Calu3 (cell line): ENCODE measurements at regions not wholly inside any gene's neighbourhood (a gene's known extent, or its start where the extent isn't known, plus 50 kb on each side); places are given as distances from the start of the nearest gene placed in this dataset.

Source experiments
- BruUV-seq: library from RNA; stranded (reverse); fragments of 400-500 nt; replicated peaks from 2 replicates; lab custom pipeline; 2021; lab: Mats Ljungman, UMichigan
- CTCF ChIA-PET: fragments of 300-600 bp; sonication (Branson Sonifier 250); formaldehyde crosslinking; loops from one replicate; lab custom pipeline; 2022; ENCODE audit warnings: antibody characterized with exemption; lab: Charles Lee
- DNase-seq: peaks from one replicate; pipeline ENCODE4 v3.0.0; 2022
- H3K27ac Mint-ChIP-seq: one replicate; pipeline ENCODE4 v1.8.0; 2022; ENCODE audit warnings: mixed read lengths; ENCODE audit not compliant: unreplicated experiment
- H3K27me3 Mint-ChIP-seq: one replicate; pipeline ENCODE4 v1.8.0; 2022; ENCODE audit warnings: mixed read lengths; ENCODE audit not compliant: unreplicated experiment
- H3K36me3 Mint-ChIP-seq: one replicate; pipeline ENCODE4 v1.8.0; 2022; ENCODE audit warnings: mild to moderate bottlenecking, moderate library complexity, mixed read lengths; ENCODE audit not compliant: insufficient read depth, unreplicated experiment
- H3K4me1 Mint-ChIP-seq: one replicate; pipeline ENCODE4 v1.8.0; 2022; ENCODE audit warnings: mild to moderate bottlenecking, low read depth, mixed read lengths; ENCODE audit not compliant: unreplicated experiment
- H3K4me3 Mint-ChIP-seq: one replicate; pipeline ENCODE4 v1.8.0; 2022; ENCODE audit warnings: mild to moderate bottlenecking, low read depth, moderate library complexity, mixed read lengths; ENCODE audit not compliant: unreplicated experiment
- H3K9me3 Mint-ChIP-seq: one replicate; pipeline ENCODE4 v1.8.0; 2022; ENCODE audit warnings: low read depth, mixed read lengths; ENCODE audit not compliant: unreplicated experiment
- intact Hi-C: fragments of 100-400 bp; cut with micrococcal nuclease; formaldehyde crosslinking; loops from one replicate; pipeline ENCODE4 v1.10.0; 2022; ENCODE audit not compliant: unreplicated experiment
- TF ChIP-seq, protein P1 (sequence below): fragments of 200-600 bp; IDR thresholded peaks from one replicate; pipeline ENCODE4 v1.8.0; 2022; ENCODE audit warnings: antibody characterized with exemption; ENCODE audit not compliant: unreplicated experiment

DNA sequence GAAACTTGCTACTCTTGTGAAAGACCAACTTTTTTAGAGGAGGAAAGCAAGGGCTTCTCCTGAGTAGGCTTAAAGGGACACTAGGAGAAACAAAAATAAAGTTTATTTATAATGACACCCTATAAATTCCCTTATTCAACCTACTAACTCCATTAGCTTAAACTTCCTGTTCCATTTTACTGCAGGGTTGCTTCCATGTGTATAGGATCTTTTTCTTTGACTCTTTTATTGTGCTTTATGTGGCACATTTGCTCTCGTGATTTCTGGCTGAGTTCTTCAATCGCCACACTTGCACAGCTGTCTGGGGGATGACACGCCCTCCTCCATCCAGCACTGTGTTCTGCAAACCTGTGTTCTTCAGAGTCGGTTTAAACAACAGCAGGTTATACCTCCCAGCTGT lies 225.7 kb upstream of the NPVF start:
- DNase-seq = no peak
- TF ChIP-seq, protein P1, sequence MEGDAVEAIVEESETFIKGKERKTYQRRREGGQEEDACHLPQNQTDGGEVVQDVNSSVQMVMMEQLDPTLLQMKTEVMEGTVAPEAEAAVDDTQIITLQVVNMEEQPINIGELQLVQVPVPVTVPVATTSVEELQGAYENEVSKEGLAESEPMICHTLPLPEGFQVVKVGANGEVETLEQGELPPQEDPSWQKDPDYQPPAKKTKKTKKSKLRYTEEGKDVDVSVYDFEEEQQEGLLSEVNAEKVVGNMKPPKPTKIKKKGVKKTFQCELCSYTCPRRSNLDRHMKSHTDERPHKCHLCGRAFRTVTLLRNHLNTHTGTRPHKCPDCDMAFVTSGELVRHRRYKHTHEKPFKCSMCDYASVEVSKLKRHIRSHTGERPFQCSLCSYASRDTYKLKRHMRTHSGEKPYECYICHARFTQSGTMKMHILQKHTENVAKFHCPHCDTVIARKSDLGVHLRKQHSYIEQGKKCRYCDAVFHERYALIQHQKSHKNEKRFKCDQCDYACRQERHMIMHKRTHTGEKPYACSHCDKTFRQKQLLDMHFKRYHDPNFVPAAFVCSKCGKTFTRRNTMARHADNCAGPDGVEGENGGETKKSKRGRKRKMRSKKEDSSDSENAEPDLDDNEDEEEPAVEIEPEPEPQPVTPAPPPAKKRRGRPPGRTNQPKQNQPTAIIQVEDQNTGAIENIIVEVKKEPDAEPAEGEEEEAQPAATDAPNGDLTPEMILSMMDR = no peak
- Mint-ChIP-seq H3K36me3 (no peaks in the 10 kb centered on the region), H3K27me3 (peaks cover 63% of the 10 kb centered on the region), H3K4me1 (peaks cover 8% of the 10 kb centered on the region), H3K9me3 (no peaks in the 10 kb centered on the region), H3K27ac (no peak overlapping the region), H3K4me3 (no peak overlapping the region)
- intact Hi-C loops = no loop called here
- no TSS peak for BruUV-seq
- CTCF ChIA-PET = interaction anchor here (0.7 to 1.3 kb wide), 2 partner anchors 10 to 395 kb away, joined by 3 to 4 read pairs; no protein-coding TSS in a partner anchor

DNA sequence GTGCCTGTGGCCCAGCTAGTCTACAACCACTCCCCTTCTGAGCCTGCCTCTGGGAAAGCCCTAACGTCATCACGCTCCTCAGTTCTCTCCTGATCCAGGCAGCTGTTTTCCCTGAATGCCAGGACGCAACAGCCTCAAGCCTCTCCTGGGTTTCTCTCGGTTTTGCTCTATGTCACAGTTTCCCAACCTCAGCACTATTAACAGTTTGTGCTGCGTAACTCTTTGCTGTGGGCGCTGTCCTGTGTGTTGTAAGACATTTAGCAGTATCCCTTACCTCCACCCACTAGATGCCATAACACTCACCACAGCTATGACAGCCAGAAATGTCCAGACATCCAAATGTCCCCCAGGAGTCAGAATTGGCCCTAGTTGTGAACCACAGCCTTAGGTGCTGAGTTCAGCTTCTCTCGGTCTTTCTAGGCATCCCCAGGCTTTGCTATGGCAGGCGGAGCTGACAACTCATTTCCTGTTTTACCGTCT lies 226.3 kb upstream of the NPVF start:
- Mint-ChIP-seq H3K36me3 (no peaks in the 10 kb centered on the region), H3K4me3 (no peak overlapping the region), H3K4me1 (peaks cover 8% of the 10 kb centered on the region), H3K27me3 (peaks cover 69% of the 10 kb centered on the region), H3K27ac (no peak overlapping the region), H3K9me3 (no peaks in the 10 kb centered on the region)
- BruUV-seq = no TSS peak
- TF ChIP-seq, protein P1 = no peak
- CTCF ChIA-PET = interaction anchor here (0.7 to 1.3 kb wide), 2 partner anchors 9 to 394 kb away, joined by 3 to 4 read pairs; no protein-coding TSS in a partner anchor
- no peak for DNase-seq
- intact Hi-C loops = no loop called here

DNA sequence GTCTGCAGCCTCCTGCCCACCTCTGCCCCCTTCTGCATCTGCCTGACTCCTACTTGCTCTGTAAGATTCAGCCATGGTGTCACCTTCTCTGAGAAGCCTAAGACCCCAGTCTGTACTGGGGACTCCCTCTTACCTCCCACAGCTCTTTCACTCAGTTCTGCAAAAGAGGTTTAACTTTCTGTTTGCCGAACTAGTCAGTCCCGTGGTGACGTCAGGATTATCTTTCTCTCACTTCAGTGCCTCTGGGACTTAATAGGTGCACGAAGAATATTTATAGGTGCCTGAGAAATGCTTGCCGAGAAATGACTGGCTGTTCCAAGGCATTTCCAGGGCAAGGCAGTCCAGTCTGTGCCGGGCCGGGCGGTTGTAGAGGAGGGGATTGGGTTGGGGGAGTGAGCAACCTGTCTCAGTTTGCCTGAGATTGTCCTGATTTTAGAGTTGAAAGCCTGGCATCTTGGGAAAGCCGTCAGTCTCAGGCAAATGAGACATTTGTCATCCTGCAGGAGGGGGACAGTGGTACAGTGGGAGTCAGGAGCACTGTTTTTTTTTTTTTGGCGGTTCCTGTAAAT lies 227.5 kb upstream of the NPVF start:
- DNase-seq = no peak
- Mint-ChIP-seq H3K27ac (no peak overlapping the region), H3K4me3 (no peak overlapping the region), H3K4me1 (peaks cover 8% of the 10 kb centered on the region), H3K36me3 (no peaks in the 10 kb centered on the region), H3K27me3 (peaks cover 81% of the 10 kb centered on the region), H3K9me3 (no peaks in the 10 kb centered on the region)
- CTCF ChIA-PET = no interaction called here
- intact Hi-C loops = no loop called here
- no TSS peak for BruUV-seq
- TF ChIP-seq, protein P1 = no peak

DNA sequence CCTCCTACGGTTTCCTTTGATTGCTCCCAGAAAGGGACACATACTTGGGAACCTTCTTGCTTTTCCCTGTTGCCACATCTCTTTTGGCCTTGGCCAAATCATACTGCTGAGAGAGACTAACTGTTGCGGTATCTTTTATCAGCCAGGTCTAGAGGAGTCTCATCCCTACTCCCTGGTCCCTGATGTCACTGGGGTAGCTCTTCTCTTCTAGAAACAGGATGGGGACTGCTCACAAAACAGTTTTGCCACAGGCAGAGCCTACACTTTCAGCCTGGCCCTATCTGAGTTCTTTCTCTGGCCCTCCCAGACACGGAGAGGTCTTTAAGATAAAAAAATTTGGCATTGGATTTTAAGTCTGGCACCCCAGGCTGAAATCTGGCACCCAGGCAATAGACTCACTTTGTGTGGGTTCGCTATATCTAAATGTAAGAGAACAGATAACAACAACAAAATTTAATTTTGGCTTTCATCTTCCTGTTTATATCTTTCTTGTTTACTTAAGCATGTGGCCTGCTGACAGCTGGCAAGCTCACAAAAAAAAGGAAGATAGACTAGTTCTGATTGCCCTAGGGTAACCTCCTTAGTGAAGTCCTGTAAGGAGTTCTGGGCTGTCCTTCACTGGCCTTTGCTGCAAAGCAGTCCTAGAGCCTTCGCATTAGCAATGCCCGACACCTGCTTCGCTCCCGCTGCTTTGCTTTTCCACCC lies 228.3 kb upstream of the NPVF start:
- peaks cover 8% of the 10 kb centered on the region for H3K4me1 Mint-ChIP-seq
- no TSS peak for BruUV-seq
- CTCF ChIA-PET = interaction anchor here (0.6 kb wide), 1 partner anchor 1675 kb away, joined by 4 read pairs; no protein-coding TSS in a partner anchor
- intact Hi-C loops = no loop called here
- no peaks in the 10 kb centered on the region for H3K9me3 Mint-ChIP-seq
- no peaks in the 10 kb centered on the region for H3K36me3 Mint-ChIP-seq
- H3K27me3 Mint-ChIP-seq = peaks cover 89% of the 10 kb centered on the region
- no peak overlapping the region for H3K27ac Mint-ChIP-seq
- H3K4me3 Mint-ChIP-seq = no peak overlapping the region
- DNase-seq = no peak
- TF ChIP-seq, protein P1 = no peak
